A549 (cell line): ENCODE measurements at regions not wholly inside any gene's neighbourhood (a gene's known extent, or its start where the extent isn't known, plus 50 kb on each side); places are given as distances from the start of the nearest gene placed in this dataset.

Experiments used
- CBX8 ChIP-seq: fragments of 200-600 bp; sonication (generic); IDR thresholded peaks from 2 replicates; pipeline ENCODE4 v1.6.1; 2016
- CEBPB ChIP-seq, 2 experiments: fragments of >200 bp in 1 of 2; sonication (Bioruptor Twin) in 1 of 2; formaldehyde crosslinking in 1 of 2; IDR thresholded peaks; 2 replicates each; pipeline ENCODE4 v1.6.1; 2012 to 2016
- CTCF ChIP-seq: fragments of >200 bp; sonication (Bioruptor Twin); formaldehyde crosslinking; IDR thresholded peaks from 3 replicates; pipeline ENCODE4 v1.5.1; 2016
- EP300 ChIP-seq, 2 experiments: fragments of >200 bp; sonication (Bioruptor Twin); formaldehyde crosslinking; IDR thresholded peaks; 2 replicates in 1 of 2; 3 replicates in 1 of 2; pipeline ENCODE4 v1.6.1; 2016 to 2017
- JUN ChIP-seq, 2 experiments: fragments of >200 bp; sonication (Bioruptor Twin); formaldehyde crosslinking; IDR thresholded peaks; 2 replicates in 1 of 2; 3 replicates in 1 of 2; pipeline ENCODE4 v1.6.1; 2016 to 2017
- TF ChIP-seq, protein P1 (sequence below): fragments of 200-600 bp; sonication (generic); IDR thresholded peaks from 2 replicates; pipeline ENCODE4 v1.6.1; 2016; ENCODE audit warnings: antibody characterized with exemption, mild to moderate bottlenecking, moderate library complexity

DNA sequence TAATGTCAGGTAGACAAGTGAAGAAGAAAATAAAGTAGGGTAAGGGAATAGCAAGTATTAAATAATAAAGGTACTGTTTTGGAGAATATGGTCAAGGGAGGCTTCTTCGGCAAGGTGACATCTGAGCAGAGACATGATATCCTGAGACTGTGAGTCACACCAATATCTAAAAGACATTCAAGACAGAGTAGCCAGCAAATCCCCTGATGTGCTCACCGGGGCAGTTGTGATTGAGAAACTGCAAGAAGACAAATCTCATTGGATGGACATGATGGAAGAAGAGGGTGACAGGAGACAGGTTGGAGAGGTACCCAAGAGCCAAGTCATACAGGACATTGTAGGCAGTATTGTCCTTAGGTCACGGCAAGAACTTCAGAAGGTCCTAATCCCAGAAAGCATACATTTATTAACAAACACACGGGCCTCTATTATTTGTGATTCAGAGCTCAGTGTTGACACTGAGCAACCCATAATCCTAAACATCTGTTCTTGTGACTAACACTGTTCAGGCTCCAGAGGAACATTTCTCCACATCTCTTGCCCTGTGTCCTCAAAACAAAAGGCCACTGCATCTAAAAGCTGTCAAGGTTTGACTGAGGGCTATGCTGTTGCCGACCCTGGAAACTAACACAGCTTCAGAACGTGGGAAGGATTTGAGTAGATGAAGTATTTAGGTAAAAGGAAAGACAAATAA lies 258.7 kb upstream of the CLINT1 start:
- no peak for TF ChIP-seq EP300 (IDR thresholded peaks at IDR 0.05)
- no peak for TF ChIP-seq CTCF
- TF ChIP-seq, protein P1, sequence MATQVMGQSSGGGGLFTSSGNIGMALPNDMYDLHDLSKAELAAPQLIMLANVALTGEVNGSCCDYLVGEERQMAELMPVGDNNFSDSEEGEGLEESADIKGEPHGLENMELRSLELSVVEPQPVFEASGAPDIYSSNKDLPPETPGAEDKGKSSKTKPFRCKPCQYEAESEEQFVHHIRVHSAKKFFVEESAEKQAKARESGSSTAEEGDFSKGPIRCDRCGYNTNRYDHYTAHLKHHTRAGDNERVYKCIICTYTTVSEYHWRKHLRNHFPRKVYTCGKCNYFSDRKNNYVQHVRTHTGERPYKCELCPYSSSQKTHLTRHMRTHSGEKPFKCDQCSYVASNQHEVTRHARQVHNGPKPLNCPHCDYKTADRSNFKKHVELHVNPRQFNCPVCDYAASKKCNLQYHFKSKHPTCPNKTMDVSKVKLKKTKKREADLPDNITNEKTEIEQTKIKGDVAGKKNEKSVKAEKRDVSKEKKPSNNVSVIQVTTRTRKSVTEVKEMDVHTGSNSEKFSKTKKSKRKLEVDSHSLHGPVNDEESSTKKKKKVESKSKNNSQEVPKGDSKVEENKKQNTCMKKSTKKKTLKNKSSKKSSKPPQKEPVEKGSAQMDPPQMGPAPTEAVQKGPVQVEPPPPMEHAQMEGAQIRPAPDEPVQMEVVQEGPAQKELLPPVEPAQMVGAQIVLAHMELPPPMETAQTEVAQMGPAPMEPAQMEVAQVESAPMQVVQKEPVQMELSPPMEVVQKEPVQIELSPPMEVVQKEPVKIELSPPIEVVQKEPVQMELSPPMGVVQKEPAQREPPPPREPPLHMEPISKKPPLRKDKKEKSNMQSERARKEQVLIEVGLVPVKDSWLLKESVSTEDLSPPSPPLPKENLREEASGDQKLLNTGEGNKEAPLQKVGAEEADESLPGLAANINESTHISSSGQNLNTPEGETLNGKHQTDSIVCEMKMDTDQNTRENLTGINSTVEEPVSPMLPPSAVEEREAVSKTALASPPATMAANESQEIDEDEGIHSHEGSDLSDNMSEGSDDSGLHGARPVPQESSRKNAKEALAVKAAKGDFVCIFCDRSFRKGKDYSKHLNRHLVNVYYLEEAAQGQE, result no peak
- no peak for TF ChIP-seq JUN (IDR thresholded peaks at IDR 0.05)
- no peak for TF ChIP-seq CBX8
- TF ChIP-seq CEBPB (IDR thresholded peaks at IDR 0.05), result no peak
